GM23338 (cell line): ENCODE measurements at regions not wholly inside any gene's neighbourhood (a gene's known extent, or its start where the extent isn't known, plus 50 kb on each side); places are given as distances from the start of the nearest gene placed in this dataset.

Experiments
- CTCF ChIP-seq, 2 experiments: fragments of 200-600 bp in 1 of 2; sonication (generic) in 1 of 2; conservative IDR thresholded peaks; 2 replicates each; pipeline versions ENCODE4 v1.5.1 to v1.6.1; 2016 to 2017; ENCODE audit warnings: antibody characterized with exemption in 2 of 2, low read depth in 2 of 2, mild to moderate bottlenecking in 2 of 2, moderate library complexity in 1 of 2
- EZH2 ChIP-seq: fragments of 200-600 bp; sonication (generic); IDR thresholded peaks from one replicate; pipeline ENCODE4 v1.8.0; 2017; ENCODE audit warnings: antibody characterized with exemption, mild to moderate bottlenecking, low read depth; ENCODE audit not compliant: unreplicated experiment

- TF ChIP-seq EZH2 (no peak), CTCF (conservative IDR thresholded peaks at IDR 0.05; ENCODE audit: low read depth in 2 of 2) (no peak)
Observed at GRCh38 chr5:109597893-109598292, 91.8 kb upstream of the MAN2A1 start.
